Spleen (tissue), 7 donors: ENCODE measurements at regions not wholly inside any gene's neighbourhood (a gene's known extent, or its start where the extent isn't known, plus 50 kb on each side); places are given as distances from the start of the nearest gene placed in this dataset.

ENCODE experiments used
- POLR2A ChIP-seq, 3 donors: fragments of 450-650 bp; IDR thresholded peaks; one replicate each; pipeline ENCODE4 v1.5.1; 2017; ENCODE audit warnings: antibody characterized with exemption in 3 of 3, mild to moderate bottlenecking in 1 of 3
- TF ChIP-seq, protein P1 (sequence below), 11 experiments: fragments of 200-600 bp in 7 of 11; fragments of 450-650 bp in 4 of 11; sonication (generic) in 4 of 11; IDR thresholded peaks in 8 of 11; conservative IDR thresholded peaks in 3 of 11; 1 replicate in 7 of 11; 2 replicates in 4 of 11; pipeline versions ENCODE4 v1.4.0 to v1.8.0; 2016 to 2021; ENCODE audit warnings: antibody characterized with exemption in 11 of 11, inconsistent platforms in 4 of 11, mild to moderate bottlenecking in 1 of 11
- donor health status: DM: no; HTN: no; CAD: no; lungs with moderate emphysema.
- donor health status: DM: no; HTN: no; CAD: no.
- donor health status: DM: no; HTN: no; CAD: no.

DNA sequence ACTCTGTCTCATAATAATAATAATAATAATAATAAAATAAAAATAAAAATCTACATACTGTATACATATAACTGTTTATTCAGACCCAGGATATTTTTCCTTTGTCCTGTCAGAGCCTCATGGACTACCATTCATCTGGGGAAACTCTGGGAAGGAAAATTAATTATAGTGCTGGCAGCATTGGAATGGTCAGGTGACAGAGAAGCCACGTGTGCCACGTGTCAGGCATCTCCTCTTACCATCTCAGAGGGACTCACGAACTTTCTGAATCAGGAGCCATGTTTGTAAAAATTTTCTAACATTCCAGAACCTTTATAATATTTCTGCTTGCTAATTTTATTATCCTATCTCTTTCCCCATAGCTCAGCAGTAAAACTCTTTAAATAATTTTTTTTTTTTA is 97.8 kb upstream of the HNRNPU start:
- TF ChIP-seq, protein P1, sequence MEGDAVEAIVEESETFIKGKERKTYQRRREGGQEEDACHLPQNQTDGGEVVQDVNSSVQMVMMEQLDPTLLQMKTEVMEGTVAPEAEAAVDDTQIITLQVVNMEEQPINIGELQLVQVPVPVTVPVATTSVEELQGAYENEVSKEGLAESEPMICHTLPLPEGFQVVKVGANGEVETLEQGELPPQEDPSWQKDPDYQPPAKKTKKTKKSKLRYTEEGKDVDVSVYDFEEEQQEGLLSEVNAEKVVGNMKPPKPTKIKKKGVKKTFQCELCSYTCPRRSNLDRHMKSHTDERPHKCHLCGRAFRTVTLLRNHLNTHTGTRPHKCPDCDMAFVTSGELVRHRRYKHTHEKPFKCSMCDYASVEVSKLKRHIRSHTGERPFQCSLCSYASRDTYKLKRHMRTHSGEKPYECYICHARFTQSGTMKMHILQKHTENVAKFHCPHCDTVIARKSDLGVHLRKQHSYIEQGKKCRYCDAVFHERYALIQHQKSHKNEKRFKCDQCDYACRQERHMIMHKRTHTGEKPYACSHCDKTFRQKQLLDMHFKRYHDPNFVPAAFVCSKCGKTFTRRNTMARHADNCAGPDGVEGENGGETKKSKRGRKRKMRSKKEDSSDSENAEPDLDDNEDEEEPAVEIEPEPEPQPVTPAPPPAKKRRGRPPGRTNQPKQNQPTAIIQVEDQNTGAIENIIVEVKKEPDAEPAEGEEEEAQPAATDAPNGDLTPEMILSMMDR (IDR thresholded peaks at IDR 0.05 in 8 of 11, conservative IDR thresholded peaks at IDR 0.05 in 3 of 11): no peak
- TF ChIP-seq POLR2A (IDR thresholded peaks at IDR 0.05): no peak
